ENCODE measurements at regions not wholly inside any gene's neighbourhood (a gene's known extent, or its start where the extent isn't known, plus 50 kb on each side); places are given as distances from the start of the nearest gene placed in this dataset.

DNA sequence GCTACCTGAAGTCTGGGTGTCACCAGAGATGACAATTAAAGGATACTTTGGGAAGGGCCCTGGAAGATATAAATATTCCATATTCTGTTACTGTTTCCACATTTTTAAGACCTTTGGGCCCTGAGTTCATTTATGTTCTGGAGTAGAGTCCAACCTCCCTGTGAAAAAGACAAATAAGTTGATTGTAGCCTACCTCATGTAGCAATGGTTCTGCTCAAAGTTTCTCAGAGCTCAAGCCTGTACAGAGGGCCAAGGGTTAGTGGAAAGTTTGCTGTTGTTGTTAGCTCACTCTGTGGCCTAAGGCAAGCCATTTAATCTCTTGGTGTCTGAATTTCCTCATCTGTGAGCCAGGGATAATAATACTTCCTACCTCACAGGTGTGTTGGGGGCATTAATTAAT is 284.7 kb upstream of the DDHD1 start:
- H2BK12ac ChIP-seq (ENCODE audit: insufficient read length, low read depth, low read length) = no peak overlapping the region
- no peak overlapping the region for H4K5ac ChIP-seq (ENCODE audit: insufficient read length, low read depth, low read length)
- Mint-ChIP-seq H3K4me1 (no peaks in the 10 kb centered on the region), H3K36me3 (ENCODE audit: insufficient read depth in 1 of 3, low read depth in 3 of 3) (peaks cover 0 to 6% (median 0%) of the 10 kb centered on the region in 3 experiments; a peak in 1 of 7 replicates), H3K27ac (no peak overlapping the region), H3K27me3 (ENCODE audit: low read depth) (no peaks in the 10 kb centered on the region), H3K9me3 (no peaks in the 10 kb centered on the region; a peak in 2 of 5 replicates), H3K4me3 (no peak overlapping the region)
- no peak overlapping the region for H2AFZ ChIP-seq (ENCODE audit: low read length)
- no peak overlapping the region for H3K23ac ChIP-seq (ENCODE audit: insufficient read length, low read depth, low read length)
- H3T11ph ChIP-seq (ENCODE audit: low read length) = no peak overlapping the region
- no peak overlapping the region for H3K4ac ChIP-seq (ENCODE audit: low read depth, low read length)
- H2BK120ac ChIP-seq (ENCODE audit: low read depth, low read length, poor library complexity, severe bottlenecking) = no peak overlapping the region
- H3K27me3 ChIP-seq (ENCODE audit: insufficient read depth, low read length) = no peaks in the 10 kb centered on the region
- no peak overlapping the region for H4K91ac ChIP-seq (ENCODE audit: insufficient read length, low read depth, low read length)
- no peaks in the 10 kb centered on the region for H3K4me1 ChIP-seq (ENCODE audit: insufficient read depth, low read length)
- no peak overlapping the region for H3K56ac ChIP-seq (ENCODE audit: insufficient read length, low read depth, low read length)
- H3K4me2 ChIP-seq (ENCODE audit: insufficient read depth, insufficient read length, low read length) = no peak overlapping the region
- no peak overlapping the region for H2BK20ac ChIP-seq (ENCODE audit: low read depth, low read length, poor library complexity, severe bottlenecking)
- TF ChIP-seq, protein P1, sequence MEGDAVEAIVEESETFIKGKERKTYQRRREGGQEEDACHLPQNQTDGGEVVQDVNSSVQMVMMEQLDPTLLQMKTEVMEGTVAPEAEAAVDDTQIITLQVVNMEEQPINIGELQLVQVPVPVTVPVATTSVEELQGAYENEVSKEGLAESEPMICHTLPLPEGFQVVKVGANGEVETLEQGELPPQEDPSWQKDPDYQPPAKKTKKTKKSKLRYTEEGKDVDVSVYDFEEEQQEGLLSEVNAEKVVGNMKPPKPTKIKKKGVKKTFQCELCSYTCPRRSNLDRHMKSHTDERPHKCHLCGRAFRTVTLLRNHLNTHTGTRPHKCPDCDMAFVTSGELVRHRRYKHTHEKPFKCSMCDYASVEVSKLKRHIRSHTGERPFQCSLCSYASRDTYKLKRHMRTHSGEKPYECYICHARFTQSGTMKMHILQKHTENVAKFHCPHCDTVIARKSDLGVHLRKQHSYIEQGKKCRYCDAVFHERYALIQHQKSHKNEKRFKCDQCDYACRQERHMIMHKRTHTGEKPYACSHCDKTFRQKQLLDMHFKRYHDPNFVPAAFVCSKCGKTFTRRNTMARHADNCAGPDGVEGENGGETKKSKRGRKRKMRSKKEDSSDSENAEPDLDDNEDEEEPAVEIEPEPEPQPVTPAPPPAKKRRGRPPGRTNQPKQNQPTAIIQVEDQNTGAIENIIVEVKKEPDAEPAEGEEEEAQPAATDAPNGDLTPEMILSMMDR (conservative IDR thresholded peaks at IDR 0.05) = no peak
- H3K9me3 ChIP-seq (ENCODE audit: control insufficient read depth, low read depth, low read length) = no peaks in the 10 kb centered on the region
- no peak overlapping the region for H2BK5ac ChIP-seq (ENCODE audit: insufficient read length, low read length)
- H4K20me1 ChIP-seq (ENCODE audit: control insufficient read depth, insufficient read depth, insufficient read length) = no peaks in the 10 kb centered on the region
- no peak overlapping the region for H4K8ac ChIP-seq (replicated peaks; ENCODE audit: insufficient read length, low read depth, low read length)
- no peak overlapping the region for H2AK5ac ChIP-seq (ENCODE audit: insufficient read length, low read length)
- H3K9ac ChIP-seq (ENCODE audit: extremely low read depth, insufficient read length, low read length) = no peak overlapping the region
- H3K23me2 ChIP-seq (ENCODE audit: insufficient read length, low read depth, low read length, poor library complexity, severe bottlenecking) = no peaks in the 10 kb centered on the region
- no peak overlapping the region for H3K14ac ChIP-seq (ENCODE audit: insufficient read depth, low read length)
- no peak overlapping the region for H3K18ac ChIP-seq (ENCODE audit: insufficient read length, low read depth, low read length)
- no peaks in the 10 kb centered on the region for H3K79me2 ChIP-seq (ENCODE audit: insufficient read depth, low read length)
- no peak overlapping the region for H3K27ac ChIP-seq (ENCODE audit: insufficient read length, low read depth, low read length)
- H2BK15ac ChIP-seq (ENCODE audit: low read depth, low read length) = no peak overlapping the region
- DNase-seq = no peak
- no peaks in the 10 kb centered on the region for H3K79me1 ChIP-seq (ENCODE audit: insufficient read depth, low read depth, low read length, poor library complexity, severe bottlenecking)
